GM12878 (cell line): ENCODE measurements at regions not wholly inside any gene's neighbourhood (a gene's known extent, or its start where the extent isn't known, plus 50 kb on each side); places are given as distances from the start of the nearest gene placed in this dataset.

Experiments
- ATAC-seq: fragments of 200-7000 bp; cut with Tn5 transposase; 3 replicates; pipeline ENCODE4 v1.9.1; 2020; ENCODE audit warnings: mild to moderate bottlenecking, moderate library complexity
- BruUV-seq: library from RNA; stranded (reverse); fragments of 400-500 nt; replicated peaks from 2 replicates; lab custom pipeline; 2021; lab: Mats Ljungman, UMichigan
- CTCF ChIA-PET: fragments of 300-600 bp; sonication (Branson Sonifier 250); formaldehyde crosslinking; extraction: SDS; loops from one replicate; lab custom pipeline; 2021; ENCODE audit warnings: inconsistent platforms; lab: Yijun Ruan, JAX
- POLR2A ChIA-PET: fragments of 350-600 bp; formaldehyde crosslinking; extraction: SDS; loops from one replicate; lab custom pipeline; 2021; ENCODE audit warnings: inconsistent platforms; lab: Charles Lee
- RAD21 ChIA-PET: fragments of 300-600 bp; sonication (Branson Sonifier 250); formaldehyde crosslinking; loops from one replicate; lab custom pipeline; 2023; ENCODE audit warnings: antibody characterized with exemption; ENCODE audit not compliant: unreplicated experiment; lab: Charles Lee
- SMC1A ChIA-PET: fragments of 300-600 bp; sonication (Branson Sonifier 250); formaldehyde crosslinking; loops from one replicate; lab custom pipeline; 2023; ENCODE audit not compliant: unreplicated experiment, uncharacterized antibody; lab: Charles Lee
- DNase-seq: peaks from one replicate; pipeline ENCODE4 v3.0.0-alpha.2; 2011; ENCODE audit warnings: low read depth, low spot score
- FAIRE-seq: peaks from 3 replicates; lab custom pipeline; 2011; peaks lifted over from hg19 to GRCh38; lab: Jason Lieb, UNC
- H2AFZ ChIP-seq: 2 replicates; pipeline ENCODE4 v1.6.0; 2011; ENCODE audit warnings: low read depth, low read length, control low read depth; ENCODE audit not compliant: control insufficient read depth
- H3K27ac ChIP-seq: 2 replicates; pipeline ENCODE4 v1.5.1; 2011; ENCODE audit warnings: control low read depth; ENCODE audit not compliant: control insufficient read depth, insufficient read depth
- H3K27me3 ChIP-seq, 2 experiments: replicated peaks in 1 of 2; 2 replicates each; pipeline versions ENCODE4 v1.6.0 to v1.6.1; 2011; ENCODE audit warnings: low read length in 1 of 2; ENCODE audit not compliant: control insufficient read depth in 2 of 2, insufficient read depth in 2 of 2
- H3K36me3 ChIP-seq, 2 experiments: 2 replicates each; pipeline ENCODE4 v1.5.1; 2011; ENCODE audit warnings: low read length in 1 of 2; ENCODE audit not compliant: control insufficient read depth in 2 of 2, insufficient read depth in 2 of 2
- H3K4me1 ChIP-seq: 2 replicates; pipeline ENCODE4 v1.6.1; 2011; ENCODE audit warnings: mild to moderate bottlenecking, low read length, moderate library complexity, mixed read lengths; ENCODE audit not compliant: control insufficient read depth, insufficient read depth
- H3K4me2 ChIP-seq: 2 replicates; pipeline ENCODE4 v1.6.0; 2011; ENCODE audit warnings: control low read depth; ENCODE audit not compliant: control insufficient read depth, insufficient read depth
- H3K4me3 ChIP-seq: fragments of 200-600 bp; sonication (generic); 2 replicates; pipeline ENCODE4 v1.5.1; 2016
- H3K79me2 ChIP-seq: 2 replicates; pipeline ENCODE4 v1.6.0; 2011; ENCODE audit warnings: low read length; ENCODE audit not compliant: control insufficient read depth, insufficient read depth
- H3K9ac ChIP-seq: 2 replicates; pipeline ENCODE4 v1.8.0; 2011; ENCODE audit warnings: low read length, control low read depth, mixed read lengths; ENCODE audit not compliant: control insufficient read depth, insufficient read depth
- H3K9me3 ChIP-seq: replicated peaks from 3 replicates; pipeline ENCODE4 v1.5.1; 2011; ENCODE audit warnings: mild to moderate bottlenecking, low read length; ENCODE audit not compliant: control insufficient read depth, insufficient read depth
- H4K20me1 ChIP-seq: 2 replicates; pipeline ENCODE4 v1.6.0; 2011; ENCODE audit not compliant: control insufficient read depth, insufficient read depth
- CHD2 ChIP-seq: IDR thresholded peaks from 2 replicates; pipeline ENCODE4 v1.6.1; 2011; ENCODE audit warnings: low read depth, low read length, improper control_type of control experiment, borderline replicate concordance
- EGR1 ChIP-seq, 2 experiments: IDR thresholded peaks; 1 replicate in 1 of 2; 2 replicates in 1 of 2; pipeline ENCODE4 v1.6.1; 2011 to 2012; ENCODE audit warnings: low read depth in 2 of 2, low read length in 2 of 2, borderline replicate concordance in 1 of 2, mild to moderate bottlenecking in 1 of 2, moderate library complexity in 1 of 2
- MLLT1 ChIP-seq: fragments of 450-650 bp; IDR thresholded peaks from 2 replicates; pipeline ENCODE4 v1.6.1; 2016; ENCODE audit warnings: mild to moderate bottlenecking
- MYC ChIP-seq: IDR thresholded peaks from 2 replicates; pipeline ENCODE4 v1.6.1; 2011; ENCODE audit warnings: mild to moderate bottlenecking, low read length, moderate library complexity, inconsistent platforms; ENCODE audit not compliant: insufficient read depth, insufficient replicate concordance, insufficient read length, severe bottlenecking
- NR2F1 ChIP-seq: fragments of 450-650 bp; conservative IDR thresholded peaks from 2 replicates; pipeline ENCODE4 v1.6.1; 2017; ENCODE audit warnings: mild to moderate bottlenecking
- SIX5 ChIP-seq: IDR thresholded peaks from 2 replicates; pipeline ENCODE4 v1.6.1; 2011; ENCODE audit warnings: mild to moderate bottlenecking, low read depth, low read length, moderate library complexity; ENCODE audit not compliant: severe bottlenecking
- SMARCA5 ChIP-seq: fragments of 450-650 bp; IDR thresholded peaks from 2 replicates; pipeline ENCODE4 v1.6.1; 2017; ENCODE audit warnings: mild to moderate bottlenecking
- STAT3 ChIP-seq: IDR thresholded peaks from 2 replicates; pipeline ENCODE4 v1.6.1; 2011; ENCODE audit warnings: low read depth, low read length, improper control_type of control experiment
- ZBTB11 ChIP-seq: fragments of 450-650 bp; formaldehyde crosslinking; IDR thresholded peaks from 2 replicates; pipeline ENCODE4 v1.5.0; 2022; ENCODE audit warnings: mild to moderate bottlenecking, missing genetic modification characterization
- WGBS: methylation state at CpG from one replicate; pipeline ENCODE4 v1.1.6; 2016; ENCODE audit warnings: low lambda C conversion rate; ENCODE audit not compliant: insufficient replicate concordance, insufficient coverage; ENCODE audit errors: missing lambda C conversion rate; 5-methylcytosine and 5-hydroxymethylcytosine counted together
- in situ Hi-C: fragments of 300-500 bp; cut with MboI; formaldehyde crosslinking; loops from 9 replicates; pipeline ENCODE4 v1.14.3; 2018; ENCODE audit warnings: mixed read lengths
- intact Hi-C: fragments of 100-400 bp; cut with micrococcal nuclease; formaldehyde crosslinking; loops from one replicate; pipeline ENCODE4 v1.14.2; 2022; ENCODE audit not compliant: unreplicated experiment
- TF ChIP-seq, protein P1 (sequence below): fragments of 450-650 bp; IDR thresholded peaks from 2 replicates; pipeline ENCODE4 v1.6.1; 2017; ENCODE audit warnings: mild to moderate bottlenecking

GRCh38 chr3:118228151-118228550 lies 806.5 kb downstream of the IGSF11 start:
- H3K4me2 ChIP-seq: no peak overlapping the region
- POLR2A ChIA-PET: no interaction called here
- no TSS peak for BruUV-seq
- TF ChIP-seq CHD2 (no peak), ZBTB11 (no peak)
- H3K36me3 ChIP-seq: no peaks in the 10 kb centered on the region
- no peak overlapping the region for H3K4me3 ChIP-seq
- H3K9ac ChIP-seq: no peak overlapping the region
- SMC1A ChIA-PET: no interaction called here
- RAD21 ChIA-PET: no interaction called here
- H2AFZ ChIP-seq: no peak overlapping the region
- ATAC-seq (no peak), DNase-seq (no peak), FAIRE-seq (no peak)
- CTCF ChIA-PET: no interaction called here
- no peaks in the 10 kb centered on the region for H3K9me3 ChIP-seq
- H4K20me1 ChIP-seq: no peaks in the 10 kb centered on the region
- H3K27ac ChIP-seq: no peak overlapping the region
- 0% methylated on average over 1 of the region's 1 CpG for WGBS
- no peaks in the 10 kb centered on the region for H3K27me3 ChIP-seq
- H3K79me2 ChIP-seq: no peaks in the 10 kb centered on the region
- intact Hi-C loops (no loop called here), in situ Hi-C loops (no loop called here)
- H3K4me1 ChIP-seq: no peaks in the 10 kb centered on the region

DNA sequence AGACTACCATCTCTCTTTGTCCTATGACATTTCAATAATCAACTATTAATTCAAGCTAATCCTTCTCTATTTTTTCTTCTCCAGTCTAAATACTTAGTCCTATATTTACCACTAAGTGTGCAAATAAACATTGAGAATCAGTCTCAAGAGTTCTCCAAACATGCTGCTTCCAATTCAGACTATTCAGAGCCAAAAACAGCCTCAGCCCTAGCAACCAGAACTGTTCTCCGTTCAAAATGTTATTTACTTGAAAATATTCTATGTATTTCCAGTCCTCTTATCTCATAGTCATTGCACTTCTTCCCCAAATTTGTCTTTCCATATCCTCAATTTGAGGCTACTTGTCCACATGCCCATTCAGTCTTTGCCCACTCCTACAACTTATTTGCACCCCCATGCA lies 805.5 kb downstream of the IGSF11 start:
- POLR2A ChIA-PET: no interaction called here
- no peak for DNase-seq
- 0% methylated on average over 1 of the region's 1 CpG for WGBS
- FAIRE-seq: no peak
- Histone ChIP-seq H3K4me1 (no peaks in the 10 kb centered on the region), H3K36me3 (no peaks in the 10 kb centered on the region), H4K20me1 (no peaks in the 10 kb centered on the region), H3K4me3 (no peak overlapping the region), H3K4me2 (no peak overlapping the region), H3K27me3 (no peaks in the 10 kb centered on the region), H3K9ac (no peak overlapping the region), H3K27ac (no peak overlapping the region), H3K9me3 (no peaks in the 10 kb centered on the region), H2AFZ (no peak overlapping the region), H3K79me2 (no peaks in the 10 kb centered on the region)
- RAD21 ChIA-PET: no interaction called here
- SMC1A ChIA-PET: no interaction called here
- CTCF ChIA-PET: no interaction called here
- TF ChIP-seq MLLT1 (no peak), STAT3 (no peak), EGR1 (IDR thresholded peaks at IDR 0.05; ENCODE audit: borderline replicate concordance in 1 of 2, low read depth in 2 of 2, low read length in 2 of 2) (no peak), NR2F1 (no peak), SMARCA5 (no peak), MYC (no peak), SIX5 (no peak)
- TF ChIP-seq, protein P1, sequence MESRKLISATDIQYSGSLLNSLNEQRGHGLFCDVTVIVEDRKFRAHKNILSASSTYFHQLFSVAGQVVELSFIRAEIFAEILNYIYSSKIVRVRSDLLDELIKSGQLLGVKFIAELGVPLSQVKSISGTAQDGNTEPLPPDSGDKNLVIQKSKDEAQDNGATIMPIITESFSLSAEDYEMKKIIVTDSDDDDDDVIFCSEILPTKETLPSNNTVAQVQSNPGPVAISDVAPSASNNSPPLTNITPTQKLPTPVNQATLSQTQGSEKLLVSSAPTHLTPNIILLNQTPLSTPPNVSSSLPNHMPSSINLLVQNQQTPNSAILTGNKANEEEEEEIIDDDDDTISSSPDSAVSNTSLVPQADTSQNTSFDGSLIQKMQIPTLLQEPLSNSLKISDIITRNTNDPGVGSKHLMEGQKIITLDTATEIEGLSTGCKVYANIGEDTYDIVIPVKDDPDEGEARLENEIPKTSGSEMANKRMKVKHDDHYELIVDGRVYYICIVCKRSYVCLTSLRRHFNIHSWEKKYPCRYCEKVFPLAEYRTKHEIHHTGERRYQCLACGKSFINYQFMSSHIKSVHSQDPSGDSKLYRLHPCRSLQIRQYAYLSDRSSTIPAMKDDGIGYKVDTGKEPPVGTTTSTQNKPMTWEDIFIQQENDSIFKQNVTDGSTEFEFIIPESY: no peak
- ATAC-seq: no peak
- no TSS peak for BruUV-seq
- in situ Hi-C loops: no loop called here
- intact Hi-C loops: no loop called here
